Esophagus muscularis mucosa (tissue), 4 donors: ENCODE measurements at regions not wholly inside any gene's neighbourhood (a gene's known extent, or its start where the extent isn't known, plus 50 kb on each side); places are given as distances from the start of the nearest gene placed in this dataset.

Experiments used
- DNase-seq: peaks from one replicate; pipeline ENCODE4 v3.0.0-alpha.2; 2017; ENCODE audit errors: extremely low spot score
- H3K27ac ChIP-seq, 4 donors: fragments of 200-600 bp; sonication (generic); replicated peaks in 1 of 4; 1 replicate in 3 of 4; 2 replicates in 1 of 4; pipeline ENCODE4 v1.5.1; 2016 to 2019; ENCODE audit warnings: mild to moderate bottlenecking in 1 of 4
- H3K27me3 ChIP-seq, 4 donors: fragments of 200-600 bp; sonication (generic); one replicate each; pipeline versions ENCODE4 v1.5.1 to v1.6.0; 2016 to 2019
- H3K36me3 ChIP-seq, 4 donors: fragments of 200-600 bp; sonication (generic); one replicate each; pipeline ENCODE4 v1.5.1; 2016 to 2019
- H3K4me1 ChIP-seq, 4 donors: fragments of 200-600 bp; sonication (generic); one replicate each; pipeline ENCODE4 v1.5.1; 2016 to 2019
- H3K4me3 ChIP-seq, 4 donors: fragments of 200-600 bp; sonication (generic); 1 replicate in 2 of 4; 2 replicates in 2 of 4; pipeline ENCODE4 v1.5.1; 2016 to 2019; ENCODE audit warnings: mild to moderate bottlenecking in 4 of 4, moderate library complexity in 1 of 4
- H3K9me3 ChIP-seq, 4 donors: fragments of 200-600 bp; sonication (generic); 1 replicate in 3 of 4; 2 replicates in 1 of 4; pipeline ENCODE4 v1.5.1; 2016 to 2019
- EP300 ChIP-seq: sonication (generic); formaldehyde crosslinking; IDR thresholded peaks from one replicate; pipeline ENCODE4 v1.6.1; 2017; ENCODE audit warnings: antibody characterized with exemption
- POLR2A ChIP-seq: fragments of 450-650 bp; IDR thresholded peaks from one replicate; pipeline ENCODE4 v1.6.1; 2017; ENCODE audit warnings: antibody characterized with exemption, moderate library complexity, mild to moderate bottlenecking, low read depth
- POLR2AphosphoS5 ChIP-seq, 2 donors: sonication (generic); formaldehyde crosslinking; IDR thresholded peaks; one replicate each; pipeline ENCODE4 v1.6.1; 2017; ENCODE audit warnings: antibody characterized with exemption in 2 of 2
- WGBS: methylation state at CpG from one replicate; pipeline ENCODE4 v1.1.5; 2018; 5-methylcytosine and 5-hydroxymethylcytosine counted together
- intact Hi-C: fragments of 100-400 bp; cut with DNase I; formaldehyde crosslinking; loops from one replicate; pipeline ENCODE4 v1.15.1; 2023
- TF ChIP-seq, protein P1 (sequence below), 3 experiments: fragments of 200-600 bp in 2 of 3; fragments of 450-650 bp in 1 of 3; sonication (generic) in 2 of 3; IDR thresholded peaks; one replicate each; pipeline ENCODE4 v1.5.1; 2017 to 2019; ENCODE audit warnings: antibody characterized with exemption in 3 of 3, mild to moderate bottlenecking in 2 of 3, moderate library complexity in 1 of 3

DNA sequence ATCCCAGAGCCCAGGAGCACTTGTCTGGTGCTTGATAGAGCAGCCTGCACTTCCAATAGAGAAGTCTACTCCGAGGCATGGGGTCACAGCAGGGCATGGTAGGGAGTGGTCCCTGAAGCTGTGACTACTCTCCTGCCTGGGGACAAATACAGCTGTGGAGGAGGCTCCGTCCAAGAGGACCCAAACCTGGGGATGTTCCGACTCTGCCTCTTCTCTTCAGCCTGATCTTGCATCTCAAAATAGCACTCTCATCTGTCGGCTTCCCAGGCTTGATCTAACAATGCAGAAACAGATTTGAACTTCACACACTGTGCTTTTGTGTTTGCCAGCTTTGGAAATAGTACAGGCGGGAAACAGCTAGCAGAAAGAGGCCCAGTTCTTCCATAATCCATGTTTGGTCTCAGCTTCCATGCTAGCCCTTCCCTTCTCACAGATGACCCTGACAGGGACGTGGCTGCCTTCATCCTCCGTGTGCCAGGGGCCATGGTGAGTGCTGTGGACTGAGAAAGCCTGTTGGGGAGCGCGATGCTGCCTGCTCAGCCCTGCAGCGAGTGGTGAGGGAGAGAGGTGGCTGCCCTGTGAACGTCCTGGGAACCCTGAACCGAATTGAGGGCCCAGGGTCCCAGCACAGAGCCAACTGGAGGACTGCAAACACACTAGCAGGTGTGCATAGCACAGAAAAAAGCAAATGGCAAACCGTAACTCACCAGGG is 150.3 kb upstream of the GPR12 start:
- no peaks in the 10 kb centered on the region for H3K9me3 ChIP-seq
- 73% methylated on average over 12 of the region's 13 CpGs for WGBS
- no peaks in the 10 kb centered on the region for H3K36me3 ChIP-seq
- no peak for DNase-seq
- intact Hi-C loops = no loop called here
- H3K27me3 ChIP-seq = no peaks in the 10 kb centered on the region
- no peaks in the 10 kb centered on the region for H3K4me1 ChIP-seq
- TF ChIP-seq, protein P1, sequence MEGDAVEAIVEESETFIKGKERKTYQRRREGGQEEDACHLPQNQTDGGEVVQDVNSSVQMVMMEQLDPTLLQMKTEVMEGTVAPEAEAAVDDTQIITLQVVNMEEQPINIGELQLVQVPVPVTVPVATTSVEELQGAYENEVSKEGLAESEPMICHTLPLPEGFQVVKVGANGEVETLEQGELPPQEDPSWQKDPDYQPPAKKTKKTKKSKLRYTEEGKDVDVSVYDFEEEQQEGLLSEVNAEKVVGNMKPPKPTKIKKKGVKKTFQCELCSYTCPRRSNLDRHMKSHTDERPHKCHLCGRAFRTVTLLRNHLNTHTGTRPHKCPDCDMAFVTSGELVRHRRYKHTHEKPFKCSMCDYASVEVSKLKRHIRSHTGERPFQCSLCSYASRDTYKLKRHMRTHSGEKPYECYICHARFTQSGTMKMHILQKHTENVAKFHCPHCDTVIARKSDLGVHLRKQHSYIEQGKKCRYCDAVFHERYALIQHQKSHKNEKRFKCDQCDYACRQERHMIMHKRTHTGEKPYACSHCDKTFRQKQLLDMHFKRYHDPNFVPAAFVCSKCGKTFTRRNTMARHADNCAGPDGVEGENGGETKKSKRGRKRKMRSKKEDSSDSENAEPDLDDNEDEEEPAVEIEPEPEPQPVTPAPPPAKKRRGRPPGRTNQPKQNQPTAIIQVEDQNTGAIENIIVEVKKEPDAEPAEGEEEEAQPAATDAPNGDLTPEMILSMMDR (IDR thresholded peaks at IDR 0.05) = no peak
- no peak for TF ChIP-seq POLR2AphosphoS5 (IDR thresholded peaks at IDR 0.05)
- H3K27ac ChIP-seq = no peak overlapping the region
- no peak overlapping the region for H3K4me3 ChIP-seq

DNA sequence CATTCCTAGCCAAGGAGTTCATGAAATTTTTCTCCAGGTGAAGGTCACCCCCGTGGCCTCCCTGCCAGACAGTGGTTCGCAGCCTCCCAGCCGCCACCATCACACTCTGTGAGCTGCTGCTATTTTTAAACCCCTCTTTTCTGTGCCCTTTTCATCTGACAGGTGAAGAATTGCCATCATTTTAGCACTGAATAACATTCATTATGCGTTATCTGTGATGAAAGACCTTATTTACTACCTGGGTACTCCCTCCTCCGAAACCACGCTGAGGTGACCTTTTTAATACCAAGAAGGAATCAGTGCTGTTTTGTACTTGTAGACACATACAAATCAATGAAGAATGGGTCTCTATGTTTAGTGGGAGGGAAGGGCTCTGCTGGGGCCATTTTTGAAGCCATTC is 148.9 kb upstream of the GPR12 start:
- intact Hi-C loops = no loop called here
- Histone ChIP-seq H3K27ac (no peak overlapping the region), H3K4me3 (no peak overlapping the region), H3K9me3 (no peaks in the 10 kb centered on the region), H3K36me3 (no peaks in the 10 kb centered on the region), H3K27me3 (no peaks in the 10 kb centered on the region), H3K4me1 (no peaks in the 10 kb centered on the region)
- no peak for DNase-seq
- 82% methylated on average over 6 of the region's 6 CpGs for WGBS
- TF ChIP-seq, protein P1 (IDR thresholded peaks at IDR 0.05) = no peak
- TF ChIP-seq POLR2A (no peak), EP300 (no peak), POLR2AphosphoS5 (IDR thresholded peaks at IDR 0.05) (no peak)

DNA sequence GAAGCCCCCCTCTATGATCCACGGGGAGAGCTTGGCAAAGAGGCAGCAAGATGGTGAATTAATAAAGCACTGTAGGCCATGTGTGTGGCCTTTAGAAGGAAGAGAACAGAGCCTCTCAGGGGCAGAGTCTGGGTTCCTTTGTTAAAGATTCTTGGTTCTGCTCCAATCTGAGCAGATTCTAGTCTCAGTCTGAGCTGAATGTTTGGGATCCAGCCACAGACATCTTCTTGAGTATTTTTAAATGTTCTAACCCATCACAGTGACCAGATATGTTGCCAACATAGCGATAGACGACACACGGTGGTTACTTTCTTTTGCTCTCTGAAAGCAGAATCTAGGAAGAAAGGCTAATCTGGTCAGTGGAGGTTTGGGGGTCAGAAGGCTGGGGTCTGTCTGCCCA is 147.5 kb upstream of the GPR12 start:
- WGBS = 90% methylated on average over 4 of the region's 4 CpGs
- no peak overlapping the region for H3K4me3 ChIP-seq
- H3K4me1 ChIP-seq = no peaks in the 10 kb centered on the region
- TF ChIP-seq, protein P1 (IDR thresholded peaks at IDR 0.05) = no peak
- no peak for TF ChIP-seq POLR2A
- no peak for TF ChIP-seq EP300
- TF ChIP-seq POLR2AphosphoS5 (IDR thresholded peaks at IDR 0.05) = no peak
- H3K36me3 ChIP-seq = no peaks in the 10 kb centered on the region
- no peak overlapping the region for H3K27ac ChIP-seq
- DNase-seq = no peak
- intact Hi-C loops = no loop called here
- no peaks in the 10 kb centered on the region for H3K9me3 ChIP-seq
- no peaks in the 10 kb centered on the region for H3K27me3 ChIP-seq

DNA sequence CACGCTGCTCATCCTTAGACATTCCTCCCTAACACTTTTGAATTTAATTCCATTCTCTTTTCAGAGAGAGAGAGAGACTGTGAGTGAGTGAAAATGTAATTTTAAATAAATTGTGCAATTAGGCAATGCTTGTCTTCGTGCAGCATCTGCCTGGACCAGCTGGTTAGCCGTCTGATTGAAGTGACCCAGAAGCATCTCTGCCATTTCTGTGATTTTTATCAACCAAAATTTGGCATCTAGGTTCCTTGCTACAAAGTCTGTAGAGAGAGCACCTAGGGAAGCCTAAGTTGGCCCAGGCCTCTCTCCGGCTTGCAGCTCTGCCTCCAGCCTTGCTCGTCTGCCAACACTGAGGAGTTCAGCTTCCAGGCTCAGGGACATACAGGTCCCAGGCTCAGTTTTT is 138.6 kb upstream of the GPR12 start:
- 78% methylated on average over 5 of the region's 5 CpGs for WGBS
- no peak for TF ChIP-seq POLR2A
- TF ChIP-seq, protein P1 (IDR thresholded peaks at IDR 0.05) = no peak
- no peak for TF ChIP-seq POLR2AphosphoS5 (IDR thresholded peaks at IDR 0.05)
- no peak for TF ChIP-seq EP300
- DNase-seq = no peak
- no peak overlapping the region for H3K4me3 ChIP-seq
- peaks cover 0 to 33% (median 0%) of the 10 kb centered on the region in 4 donors for H3K27me3 ChIP-seq
- no peaks in the 10 kb centered on the region for H3K4me1 ChIP-seq
- intact Hi-C loops = no loop called here
- H3K9me3 ChIP-seq = no peaks in the 10 kb centered on the region
- H3K27ac ChIP-seq = no peak overlapping the region
- H3K36me3 ChIP-seq = no peaks in the 10 kb centered on the region
